ENCODE measurements at regions not wholly inside any gene's neighbourhood (a gene's known extent, or its start where the extent isn't known, plus 50 kb on each side); places are given as distances from the start of the nearest gene placed in this dataset.

DNA sequence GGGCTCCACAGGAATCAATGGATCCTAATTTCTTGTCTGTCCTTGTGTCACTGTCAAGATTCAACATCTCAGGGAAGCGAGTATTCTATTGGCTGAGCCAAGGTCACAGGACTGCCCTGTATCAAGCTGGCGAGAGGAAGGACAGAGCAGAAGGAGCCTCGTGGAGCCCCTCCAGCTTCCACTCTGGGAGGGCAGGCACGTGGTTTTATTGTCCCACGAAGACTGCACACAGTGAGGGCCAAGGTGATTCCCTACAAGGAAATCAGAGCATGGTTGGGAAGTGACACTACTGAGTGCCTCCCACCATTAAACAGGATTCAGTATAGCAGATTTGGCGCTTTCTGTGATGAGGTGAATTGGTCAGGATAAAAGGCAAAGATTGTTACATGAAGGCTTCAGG is 302.4 kb upstream of the CXCR4 start:
- TF ChIP-seq, protein P1, sequence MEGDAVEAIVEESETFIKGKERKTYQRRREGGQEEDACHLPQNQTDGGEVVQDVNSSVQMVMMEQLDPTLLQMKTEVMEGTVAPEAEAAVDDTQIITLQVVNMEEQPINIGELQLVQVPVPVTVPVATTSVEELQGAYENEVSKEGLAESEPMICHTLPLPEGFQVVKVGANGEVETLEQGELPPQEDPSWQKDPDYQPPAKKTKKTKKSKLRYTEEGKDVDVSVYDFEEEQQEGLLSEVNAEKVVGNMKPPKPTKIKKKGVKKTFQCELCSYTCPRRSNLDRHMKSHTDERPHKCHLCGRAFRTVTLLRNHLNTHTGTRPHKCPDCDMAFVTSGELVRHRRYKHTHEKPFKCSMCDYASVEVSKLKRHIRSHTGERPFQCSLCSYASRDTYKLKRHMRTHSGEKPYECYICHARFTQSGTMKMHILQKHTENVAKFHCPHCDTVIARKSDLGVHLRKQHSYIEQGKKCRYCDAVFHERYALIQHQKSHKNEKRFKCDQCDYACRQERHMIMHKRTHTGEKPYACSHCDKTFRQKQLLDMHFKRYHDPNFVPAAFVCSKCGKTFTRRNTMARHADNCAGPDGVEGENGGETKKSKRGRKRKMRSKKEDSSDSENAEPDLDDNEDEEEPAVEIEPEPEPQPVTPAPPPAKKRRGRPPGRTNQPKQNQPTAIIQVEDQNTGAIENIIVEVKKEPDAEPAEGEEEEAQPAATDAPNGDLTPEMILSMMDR (IDR thresholded peaks at IDR 0.05): no peak
- TF ChIP-seq POLR2AphosphoS5 (IDR thresholded peaks at IDR 0.05; ENCODE audit: low read depth, low read length): no peak
- TF ChIP-seq, protein P2, sequence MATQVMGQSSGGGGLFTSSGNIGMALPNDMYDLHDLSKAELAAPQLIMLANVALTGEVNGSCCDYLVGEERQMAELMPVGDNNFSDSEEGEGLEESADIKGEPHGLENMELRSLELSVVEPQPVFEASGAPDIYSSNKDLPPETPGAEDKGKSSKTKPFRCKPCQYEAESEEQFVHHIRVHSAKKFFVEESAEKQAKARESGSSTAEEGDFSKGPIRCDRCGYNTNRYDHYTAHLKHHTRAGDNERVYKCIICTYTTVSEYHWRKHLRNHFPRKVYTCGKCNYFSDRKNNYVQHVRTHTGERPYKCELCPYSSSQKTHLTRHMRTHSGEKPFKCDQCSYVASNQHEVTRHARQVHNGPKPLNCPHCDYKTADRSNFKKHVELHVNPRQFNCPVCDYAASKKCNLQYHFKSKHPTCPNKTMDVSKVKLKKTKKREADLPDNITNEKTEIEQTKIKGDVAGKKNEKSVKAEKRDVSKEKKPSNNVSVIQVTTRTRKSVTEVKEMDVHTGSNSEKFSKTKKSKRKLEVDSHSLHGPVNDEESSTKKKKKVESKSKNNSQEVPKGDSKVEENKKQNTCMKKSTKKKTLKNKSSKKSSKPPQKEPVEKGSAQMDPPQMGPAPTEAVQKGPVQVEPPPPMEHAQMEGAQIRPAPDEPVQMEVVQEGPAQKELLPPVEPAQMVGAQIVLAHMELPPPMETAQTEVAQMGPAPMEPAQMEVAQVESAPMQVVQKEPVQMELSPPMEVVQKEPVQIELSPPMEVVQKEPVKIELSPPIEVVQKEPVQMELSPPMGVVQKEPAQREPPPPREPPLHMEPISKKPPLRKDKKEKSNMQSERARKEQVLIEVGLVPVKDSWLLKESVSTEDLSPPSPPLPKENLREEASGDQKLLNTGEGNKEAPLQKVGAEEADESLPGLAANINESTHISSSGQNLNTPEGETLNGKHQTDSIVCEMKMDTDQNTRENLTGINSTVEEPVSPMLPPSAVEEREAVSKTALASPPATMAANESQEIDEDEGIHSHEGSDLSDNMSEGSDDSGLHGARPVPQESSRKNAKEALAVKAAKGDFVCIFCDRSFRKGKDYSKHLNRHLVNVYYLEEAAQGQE (IDR thresholded peaks at IDR 0.05; ENCODE audit: insufficient read depth in 1 of 2, low read depth in 2 of 2, low read length in 1 of 2): no peak
- TF ChIP-seq SIN3A (IDR thresholded peaks at IDR 0.05; ENCODE audit: borderline replicate concordance, insufficient read depth, low read depth, low read length): no peak
